GM21367 (cell line): ENCODE measurements at regions not wholly inside any gene's neighbourhood (a gene's known extent, or its start where the extent isn't known, plus 50 kb on each side); places are given as distances from the start of the nearest gene placed in this dataset.

Experiments used
- ATAC-seq: cut with Tn5 transposase; IDR thresholded peaks from one replicate; pipeline ENCODE4 v1.9.1; 2021; ENCODE audit not compliant: unreplicated experiment

DNA sequence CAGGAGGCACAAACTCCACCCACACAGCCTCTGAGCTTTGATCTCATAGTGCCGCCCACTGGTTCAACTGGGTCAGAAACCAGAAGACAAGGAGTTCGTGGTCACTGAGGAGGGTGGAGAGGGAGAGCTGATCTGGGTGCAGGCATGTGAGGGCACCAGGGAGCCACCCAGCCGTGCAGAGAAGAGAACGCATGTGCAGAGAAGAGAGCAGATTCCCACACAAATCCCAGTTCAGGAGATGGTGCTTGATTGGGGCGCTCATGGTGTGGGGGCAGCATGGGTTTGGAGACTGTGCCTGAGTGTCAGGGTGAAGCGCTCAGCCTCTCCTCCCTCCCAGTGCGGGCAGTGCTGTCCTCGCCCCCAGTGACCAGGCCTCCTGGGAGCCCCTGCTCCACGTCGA, 375.2 kb upstream of the MYT1L start:
- ATAC-seq = no peak

DNA sequence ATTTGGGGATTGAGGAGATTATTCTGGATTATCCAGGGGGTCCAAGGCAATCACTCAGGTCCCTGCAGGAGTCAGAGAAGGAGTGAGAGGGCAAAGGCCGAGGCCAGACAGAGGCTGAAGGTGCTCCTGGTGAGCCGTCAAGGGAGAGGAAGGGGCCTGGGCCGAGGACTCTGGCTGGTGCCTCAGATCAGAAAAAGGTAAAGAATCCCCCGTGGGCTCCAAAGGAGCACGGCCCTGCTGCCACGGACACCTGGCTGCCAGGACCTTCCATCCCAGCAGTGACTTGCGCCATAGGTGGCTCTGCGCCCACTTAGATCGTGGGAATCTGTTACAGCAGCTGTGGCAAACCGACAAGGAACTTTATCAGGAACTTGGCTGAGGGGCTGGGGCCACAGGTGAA, 374.8 kb upstream of the MYT1L start:
- no peak for ATAC-seq

DNA sequence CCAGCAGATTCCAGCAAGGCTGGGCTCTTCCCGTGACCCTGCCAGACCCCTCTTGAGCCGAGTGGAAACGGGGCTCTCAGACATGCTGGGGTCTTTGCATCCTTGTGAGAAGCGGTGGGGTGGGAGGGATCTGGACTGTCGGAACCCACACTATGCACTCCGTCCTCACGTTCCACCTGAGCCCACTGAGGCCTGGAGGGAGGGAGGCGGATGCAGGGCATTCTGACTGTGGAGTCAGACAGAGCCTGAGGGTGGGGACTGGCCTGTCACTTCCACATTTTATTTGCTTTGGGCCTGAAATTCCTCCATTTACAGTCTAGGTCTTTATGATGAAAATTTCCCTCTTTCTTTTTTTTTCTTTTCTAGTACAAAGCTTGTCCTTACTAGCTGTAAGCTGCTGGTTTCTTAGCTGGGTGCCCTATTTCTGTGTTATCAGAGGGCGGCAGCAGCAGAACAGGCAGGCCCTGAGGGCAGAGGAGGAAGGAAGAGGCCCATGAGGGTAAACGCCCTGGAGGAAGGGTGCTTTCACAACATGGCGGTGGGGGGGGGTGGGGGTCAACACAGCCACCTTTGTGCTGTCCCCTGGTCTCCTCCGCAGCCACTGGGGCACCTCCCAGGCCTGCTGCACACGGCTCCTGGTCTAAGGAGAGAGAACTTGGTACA, 373.5 kb upstream of the MYT1L start:
- ATAC-seq = no peak

DNA sequence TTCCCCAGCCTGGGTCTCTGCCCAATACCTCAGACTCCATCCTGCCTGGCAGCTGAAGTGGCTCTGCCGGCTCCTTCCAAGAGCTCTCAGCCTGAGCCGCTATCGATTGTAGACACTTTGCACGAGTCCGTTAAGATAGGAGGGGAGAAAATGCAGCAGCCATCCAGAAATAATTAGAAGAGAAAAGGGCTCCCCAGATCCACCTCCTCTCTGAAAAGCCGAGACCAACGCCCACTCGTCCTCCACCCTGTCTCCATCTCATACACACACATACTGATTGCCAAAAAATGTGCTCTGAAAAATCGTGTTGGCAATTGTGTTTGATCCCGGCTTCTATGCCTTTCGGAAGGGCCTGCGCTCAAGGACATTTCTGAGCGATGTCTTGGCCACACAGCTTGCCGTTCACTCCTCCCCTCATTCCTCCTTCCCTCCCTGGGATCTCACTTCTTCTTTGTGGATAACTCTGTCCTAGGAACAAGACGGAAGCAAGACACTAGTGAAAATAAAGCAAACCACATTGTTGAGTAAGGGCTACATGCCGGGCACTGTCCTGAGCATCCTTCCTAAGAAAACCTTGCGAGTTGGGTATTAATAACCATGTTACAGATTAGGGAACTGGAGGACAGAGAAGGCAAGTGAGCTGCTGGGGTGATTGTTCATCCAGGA, 372.8 kb upstream of the MYT1L start:
- no peak for ATAC-seq

DNA sequence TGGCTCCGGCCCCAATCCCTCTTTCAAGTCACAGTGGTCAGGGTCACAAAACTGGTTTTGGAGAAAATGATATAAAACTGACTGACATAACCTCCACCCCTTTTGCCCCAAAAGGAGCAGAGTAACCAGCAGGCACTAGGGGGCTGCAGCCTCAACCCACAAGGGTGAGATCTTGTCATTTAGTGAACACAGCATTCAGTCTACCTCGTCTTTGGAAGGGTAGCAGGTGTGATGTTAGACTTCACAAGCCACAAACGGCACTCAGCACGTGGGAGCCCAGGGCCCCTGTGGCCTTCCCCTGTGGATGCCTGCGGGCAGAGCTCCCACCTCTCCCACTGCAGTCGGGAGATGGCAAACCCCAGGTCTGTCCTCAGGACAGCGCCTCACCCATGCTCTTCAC, 372.1 kb upstream of the MYT1L start:
- no peak for ATAC-seq

DNA sequence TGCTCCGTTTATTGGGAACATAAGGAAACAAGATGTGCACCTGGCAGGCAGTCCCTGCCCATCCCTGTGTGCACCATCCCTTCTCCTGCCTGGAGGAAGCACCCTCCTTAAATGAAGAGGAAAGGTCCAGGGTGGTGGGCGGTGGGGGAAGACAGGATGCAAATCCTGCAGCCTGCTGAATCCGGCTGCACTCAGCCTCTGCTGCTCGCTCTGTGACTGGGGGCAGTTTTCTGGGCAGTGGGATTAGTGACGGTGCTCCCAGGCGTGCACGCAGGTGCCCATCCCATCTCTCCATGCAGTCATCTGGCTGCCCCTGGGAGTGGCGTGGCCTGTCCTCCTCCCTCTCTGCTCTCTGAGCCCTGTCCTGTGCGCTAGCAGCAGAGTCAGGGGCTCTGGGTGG, 371.3 kb upstream of the MYT1L start:
- no peak for ATAC-seq

DNA sequence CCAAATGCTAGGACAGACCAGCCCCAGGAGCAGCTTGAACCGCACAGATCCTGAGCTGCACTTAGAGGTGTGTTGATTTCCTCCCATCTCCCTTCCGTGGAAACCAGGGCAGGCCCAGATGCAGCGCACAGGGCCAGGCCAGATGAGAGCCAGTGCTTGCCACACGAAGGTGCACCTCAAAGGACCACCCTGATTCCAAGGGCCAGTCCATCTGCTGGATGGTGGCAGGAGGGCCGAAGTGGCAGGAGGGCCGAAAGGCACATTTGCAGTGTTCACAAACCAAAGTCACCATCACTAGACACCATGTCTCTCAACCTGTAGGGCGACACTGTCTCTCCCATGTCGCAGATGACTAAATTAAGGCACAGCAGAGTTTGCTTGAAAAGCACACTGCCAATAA, 370.7 kb upstream of the MYT1L start:
- no peak for ATAC-seq

DNA sequence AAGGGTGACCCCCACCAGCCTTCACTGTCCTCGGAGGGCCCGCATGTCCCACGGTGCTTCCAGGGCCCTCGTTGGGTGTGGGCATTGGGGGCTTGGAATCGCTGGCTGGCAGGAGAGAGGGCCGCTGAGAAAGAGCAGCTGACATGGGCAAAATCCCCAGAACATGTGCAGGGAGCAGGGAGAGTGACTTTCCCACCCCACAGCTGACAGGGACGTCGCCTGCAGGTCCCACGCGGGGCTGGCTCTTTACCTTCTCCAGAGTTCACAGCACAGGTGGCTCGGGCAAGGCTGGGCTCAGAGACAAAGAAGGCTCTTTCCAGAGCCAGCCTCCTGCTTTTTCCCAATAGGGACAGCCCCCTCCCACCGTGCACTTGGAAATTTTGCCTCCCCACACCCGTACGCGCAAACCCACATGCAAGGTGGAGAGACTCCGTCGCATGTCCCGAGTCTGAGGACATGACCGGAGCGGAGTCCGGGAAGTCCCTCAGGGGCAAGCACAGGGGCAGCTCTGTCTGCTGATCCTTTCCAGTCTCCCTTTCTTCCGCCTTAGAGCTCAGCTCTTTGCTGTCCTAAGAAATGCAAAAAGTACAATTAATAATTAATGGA, 370.2 kb upstream of the MYT1L start:
- no peak for ATAC-seq

DNA sequence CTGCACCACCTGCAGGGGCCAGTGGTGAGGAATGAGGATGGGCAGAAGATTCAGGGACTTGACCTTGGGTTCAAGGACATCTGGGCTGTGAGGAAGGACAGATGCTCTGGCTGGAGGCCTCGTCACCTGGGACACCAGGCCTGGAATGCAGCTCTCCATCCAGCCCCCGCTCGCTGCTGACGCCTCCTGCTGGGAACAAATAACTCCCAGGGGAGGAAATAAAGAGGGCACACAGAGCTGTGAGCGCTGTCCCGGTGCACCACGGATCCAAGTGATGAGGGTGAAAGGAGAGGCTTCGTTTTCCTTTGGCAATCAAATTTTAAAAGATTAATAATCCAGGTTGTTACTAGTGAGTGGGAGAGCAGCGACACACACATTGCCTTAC, 368.0 kb upstream of the MYT1L start:
- ATAC-seq = no peak

DNA sequence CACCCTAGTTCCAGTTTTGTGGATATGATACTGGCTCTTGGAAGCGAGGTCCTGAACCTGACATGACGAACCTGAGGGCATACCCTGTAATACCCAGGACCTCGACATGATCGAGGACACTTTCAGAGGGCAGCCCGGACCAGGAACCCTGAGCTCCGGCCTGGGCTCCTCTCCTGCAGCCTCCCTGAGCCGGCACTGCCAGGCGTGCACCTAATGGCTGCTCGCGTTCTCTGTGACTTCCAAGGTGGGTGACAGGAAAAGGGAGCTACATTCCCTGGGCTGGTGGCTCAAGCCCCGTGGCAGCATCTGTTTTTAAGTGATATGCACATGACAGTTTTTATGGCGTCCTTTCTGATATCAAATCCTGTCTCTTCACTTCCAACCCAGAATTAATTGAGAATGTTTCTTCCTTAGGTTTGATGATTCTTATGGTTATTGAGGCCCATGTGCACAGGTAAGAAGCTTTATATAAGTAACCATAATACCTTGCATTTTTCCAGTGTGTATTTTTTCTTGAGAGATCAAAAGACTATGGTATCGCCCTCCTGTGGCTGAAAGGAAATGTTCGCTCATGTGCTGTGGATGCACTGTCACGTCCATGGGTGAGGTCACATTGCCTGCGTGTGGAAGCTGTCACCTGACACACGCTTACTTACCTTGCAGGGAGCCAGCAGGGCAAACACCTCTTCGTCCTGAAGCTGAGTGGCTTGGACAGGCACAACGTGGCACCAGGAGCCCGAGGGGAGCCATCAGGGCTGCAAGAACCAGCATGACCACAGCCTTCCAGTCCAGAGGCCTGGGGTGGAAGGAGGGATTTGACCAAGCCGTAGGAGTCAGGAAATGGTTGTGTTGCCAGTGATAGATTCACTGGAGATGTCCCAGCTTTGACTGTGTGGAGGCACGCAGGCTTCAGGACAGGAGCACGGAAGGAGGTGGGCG, 367.4 kb upstream of the MYT1L start:
- ATAC-seq = no peak

DNA sequence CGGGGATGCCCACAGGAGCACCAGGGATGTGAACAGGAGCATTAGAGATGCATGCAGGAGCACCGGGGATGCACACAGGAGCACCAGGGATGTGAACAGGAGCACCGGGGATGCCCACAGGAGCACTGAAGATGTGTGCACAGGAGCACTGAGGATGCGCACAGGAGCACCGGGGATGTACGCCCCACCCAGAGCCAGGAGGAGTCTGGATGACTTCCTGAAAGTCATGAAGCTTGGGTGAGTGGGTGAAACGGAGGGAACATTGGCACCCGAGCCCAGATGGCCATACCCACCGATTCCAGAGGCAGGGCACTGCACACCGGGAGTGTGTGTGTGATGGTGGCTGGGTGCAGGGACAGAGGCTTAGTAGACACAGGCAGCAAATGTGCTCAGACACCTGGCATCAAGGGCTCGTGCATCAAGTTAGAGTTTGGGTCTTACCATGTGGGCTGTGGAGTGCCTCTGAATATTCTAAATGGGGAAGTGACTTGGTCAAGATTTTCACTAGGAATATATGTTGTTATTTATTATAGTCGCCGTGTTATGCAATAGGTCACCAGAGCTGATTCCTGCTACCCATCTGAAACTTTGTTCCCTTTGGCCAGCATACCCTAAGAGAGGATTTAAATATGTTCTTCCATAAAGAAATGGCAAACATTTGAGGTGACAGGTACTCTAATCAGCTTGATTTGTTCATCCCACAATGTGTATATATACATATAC, 365.8 kb upstream of the MYT1L start:
- ATAC-seq = no peak

DNA sequence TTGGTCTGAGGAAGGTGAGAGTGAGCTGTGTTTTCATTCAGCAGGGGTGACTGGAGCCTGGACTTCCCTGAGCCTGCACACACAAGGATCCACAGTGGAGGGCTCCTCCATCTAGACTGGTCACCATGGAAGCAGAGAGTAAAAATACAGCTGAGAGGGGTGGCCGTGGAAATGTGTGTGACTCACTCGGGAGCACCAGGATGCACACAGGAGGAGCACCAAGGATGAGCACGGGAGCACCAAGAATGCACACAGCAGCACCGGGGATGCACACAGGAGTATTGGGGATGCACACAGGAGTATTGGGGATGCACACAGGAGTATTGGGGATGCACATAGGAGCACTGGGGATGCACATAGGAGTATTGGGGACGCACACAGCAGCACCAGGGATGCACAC, 365.2 kb upstream of the MYT1L start:
- ATAC-seq = no peak

DNA sequence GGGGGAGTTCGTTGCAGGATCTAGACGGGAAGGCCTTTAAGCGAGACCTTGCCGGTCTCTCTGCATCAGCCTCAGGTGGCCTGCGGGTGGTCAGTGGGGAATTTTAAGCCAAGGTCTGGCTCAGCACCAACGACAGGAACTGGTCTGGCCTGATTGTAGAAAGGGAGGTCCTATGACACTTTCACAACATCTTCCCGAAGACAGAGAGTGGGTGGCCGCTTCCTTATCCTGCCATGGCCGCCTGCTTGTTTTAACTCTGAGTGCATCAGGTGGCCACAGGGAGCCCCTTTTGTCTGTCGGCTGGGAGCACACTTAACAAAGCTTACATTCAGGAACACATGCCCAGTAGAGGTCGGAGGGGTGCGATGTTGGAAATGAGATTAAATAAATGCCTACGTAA, 363.7 kb upstream of the MYT1L start:
- no peak for ATAC-seq

DNA sequence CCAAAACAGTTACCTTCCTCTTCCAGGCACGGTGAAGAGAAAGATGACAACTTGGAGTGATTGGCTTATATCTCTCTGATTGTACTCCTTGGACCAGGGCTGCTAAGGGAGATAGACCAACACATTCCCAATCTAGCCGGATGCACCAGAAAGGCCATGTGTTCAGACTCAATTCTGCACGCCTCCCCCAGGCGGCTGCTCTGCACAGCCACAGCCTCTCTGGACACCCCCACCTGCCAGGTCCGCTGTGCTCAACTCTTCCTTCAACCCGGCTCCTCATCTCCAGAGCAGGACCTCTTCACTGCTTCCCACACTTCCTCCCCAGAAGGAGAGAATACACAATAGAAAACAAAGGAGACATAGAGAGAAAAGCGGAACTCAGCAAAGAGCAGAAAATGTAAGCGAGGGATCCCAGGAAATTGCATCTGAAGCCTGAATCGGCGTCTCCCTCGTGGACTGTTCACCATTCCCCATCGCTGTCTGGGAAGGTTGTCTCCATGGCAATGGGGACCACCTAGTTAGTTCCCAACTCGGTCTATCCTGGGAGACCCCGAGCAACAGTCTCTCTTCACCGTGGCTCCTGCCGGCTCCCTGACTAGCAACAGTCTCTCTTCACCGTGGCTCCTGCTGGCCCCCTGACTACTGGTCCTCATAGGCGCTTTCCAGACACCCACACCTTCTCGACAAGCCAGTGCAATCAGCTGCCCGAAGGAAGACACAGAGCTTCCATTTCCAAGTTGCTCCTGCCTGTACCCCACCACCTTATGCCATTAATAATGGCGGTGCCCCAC, 361.7 kb upstream of the MYT1L start:
- no peak for ATAC-seq

DNA sequence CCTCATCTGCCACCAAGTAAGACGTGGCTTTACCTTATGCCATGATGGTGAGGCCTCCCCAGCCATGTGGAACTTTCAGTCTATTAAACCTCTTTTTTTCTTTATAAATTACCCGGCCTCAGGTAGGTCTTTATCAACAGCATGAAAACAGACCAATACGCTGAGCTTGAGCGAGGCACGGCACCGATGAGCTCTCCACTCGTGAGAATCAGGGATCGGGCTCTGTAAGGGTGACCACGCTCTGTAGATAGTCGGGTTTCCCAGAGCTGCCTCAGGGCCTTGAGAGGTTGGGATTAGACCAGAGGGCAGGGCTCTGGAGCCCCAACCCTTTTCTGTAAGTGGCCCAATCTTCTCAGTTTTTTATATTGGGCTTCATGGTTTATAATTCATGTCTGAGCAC, 360.3 kb upstream of the MYT1L start:
- no peak for ATAC-seq

DNA sequence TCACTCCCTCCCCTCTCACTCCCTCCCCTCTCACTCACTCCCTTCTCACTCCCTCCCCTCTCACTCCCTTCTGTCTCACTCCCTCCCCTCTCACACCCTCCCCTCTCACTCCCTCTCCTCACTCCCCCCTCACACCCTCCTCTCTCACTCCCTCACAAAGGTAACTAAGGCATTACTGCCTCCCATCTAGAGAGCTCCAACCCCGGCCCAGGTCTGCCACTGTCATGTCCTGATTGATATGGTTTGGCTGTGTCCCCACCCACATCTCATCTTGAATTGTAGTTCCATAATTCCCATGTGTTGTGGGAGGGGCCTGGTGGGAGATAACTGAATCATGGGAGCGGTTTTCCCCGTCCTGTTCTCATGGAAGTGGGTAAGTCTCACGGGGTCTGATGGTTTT, 359.9 kb upstream of the MYT1L start:
- no peak for ATAC-seq

DNA sequence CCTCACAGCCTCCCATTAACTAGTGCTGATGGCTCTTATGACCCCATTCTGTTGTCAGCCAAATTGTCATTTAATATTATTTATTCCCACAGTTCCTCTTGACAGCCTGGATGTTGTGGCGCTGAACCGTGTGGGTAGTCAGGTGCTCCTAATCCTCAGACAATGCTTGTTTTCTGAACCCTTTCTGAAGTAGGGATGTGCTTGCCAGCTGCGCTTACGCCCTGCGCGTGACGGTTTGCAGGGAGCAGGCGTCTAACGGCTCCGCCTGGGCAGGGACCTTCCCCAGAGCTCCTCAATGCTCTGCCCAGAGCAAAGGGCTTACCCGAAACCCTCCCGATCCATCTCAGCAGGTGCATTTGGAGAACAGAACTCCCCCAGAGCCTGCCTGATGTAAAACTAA, 358.2 kb upstream of the MYT1L start:
- ATAC-seq = no peak

DNA sequence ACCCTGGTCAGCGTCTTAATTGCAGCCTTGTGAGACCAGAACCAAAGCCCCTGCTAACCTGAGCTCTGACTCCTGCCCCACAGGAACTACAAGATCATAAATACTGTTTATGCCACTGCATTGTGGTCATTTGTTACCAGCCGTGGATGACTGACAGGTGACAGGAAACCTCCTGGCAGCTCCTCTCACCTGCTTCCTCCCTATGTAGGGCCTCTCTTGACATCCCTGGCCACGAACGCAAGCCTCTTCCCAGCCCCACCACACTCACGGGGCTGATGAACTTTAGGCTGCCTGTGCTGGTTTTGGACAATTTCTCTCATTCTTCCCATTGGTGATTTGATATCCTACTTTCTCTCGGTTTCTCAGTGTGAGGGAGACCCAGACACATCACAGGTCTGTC, 357.2 kb upstream of the MYT1L start:
- ATAC-seq = no peak

DNA sequence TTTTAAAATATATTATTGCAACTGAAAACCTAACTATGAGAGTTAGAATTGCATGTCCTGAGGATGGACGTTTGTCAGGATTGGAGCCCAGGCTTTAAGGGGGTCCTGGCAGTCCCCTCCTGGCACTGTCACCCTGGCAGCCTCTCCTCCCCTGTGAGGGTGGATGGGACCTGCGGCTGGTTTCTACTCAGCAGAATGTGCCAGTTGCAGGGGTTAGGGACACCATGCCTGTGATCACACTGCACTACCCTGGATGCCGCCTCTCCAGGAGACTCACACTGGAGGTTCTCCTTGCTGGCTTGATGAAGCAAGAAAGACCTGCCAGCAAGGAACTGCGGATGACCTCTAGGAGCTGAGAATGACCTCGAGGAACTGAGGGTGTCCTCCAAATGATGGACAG, 356.7 kb upstream of the MYT1L start:
- ATAC-seq = no peak

DNA sequence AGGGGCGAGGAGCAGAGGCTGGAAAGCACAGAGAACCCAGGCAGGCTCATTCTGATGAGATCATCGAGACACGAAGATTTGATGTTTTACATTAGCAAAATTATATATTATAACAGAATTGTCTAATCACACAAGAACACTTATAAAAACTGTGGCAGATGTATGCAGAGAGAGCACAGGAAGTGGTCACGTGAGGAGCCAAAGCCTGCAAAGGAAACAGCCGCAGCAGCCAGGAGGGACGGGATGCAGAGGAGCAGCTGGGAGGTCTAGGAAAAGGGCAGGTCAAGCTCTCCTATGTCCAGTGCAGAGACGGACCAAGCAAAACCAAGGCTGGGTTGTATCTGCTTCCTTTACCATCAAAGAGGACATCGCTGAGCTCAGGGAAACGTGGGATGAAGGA, 355.1 kb upstream of the MYT1L start:
- ATAC-seq = no peak
